Activated naive CD4-positive, alpha-beta T cell treated with anti-CD3 and anti-CD28 coated beads, Interleukin-2, amount 10 ng/mL, durations not matched to agents 7 days and 5 days (primary cell): ENCODE measurements at regions not wholly inside any gene's neighbourhood (a gene's known extent, or its start where the extent isn't known, plus 50 kb on each side); places are given as distances from the start of the nearest gene placed in this dataset.

Experiments
- CTCF ChIA-PET: fragments of 350-600 bp; sonication (Branson Sonifier 250); formaldehyde crosslinking; loops from one replicate; lab custom pipeline; 2021; ENCODE audit warnings: antibody characterized with exemption; lab: Charles Lee
- DNase-seq: peaks from one replicate; pipeline ENCODE4 v3.0.0-alpha.2; 2020
- H3K27ac Mint-ChIP-seq: one replicate; pipeline ENCODE4 v1.8.0; 2021; ENCODE audit warnings: mild to moderate bottlenecking, moderate library complexity, mixed read lengths
- H3K27me3 Mint-ChIP-seq: one replicate; pipeline ENCODE4 v1.8.0; 2021; ENCODE audit warnings: mild to moderate bottlenecking, mixed read lengths
- H3K36me3 Mint-ChIP-seq: one replicate; pipeline ENCODE4 v1.8.0; 2021; ENCODE audit warnings: mixed read lengths
- H3K4me1 Mint-ChIP-seq: one replicate; pipeline ENCODE4 v1.8.0; 2021; ENCODE audit warnings: mixed read lengths
- H3K4me3 Mint-ChIP-seq: one replicate; pipeline ENCODE4 v1.8.0; 2021; ENCODE audit warnings: mild to moderate bottlenecking, moderate library complexity, mixed read lengths
- H3K9me3 Mint-ChIP-seq: one replicate; pipeline ENCODE4 v1.8.0; 2021; ENCODE audit warnings: mixed read lengths

DNA sequence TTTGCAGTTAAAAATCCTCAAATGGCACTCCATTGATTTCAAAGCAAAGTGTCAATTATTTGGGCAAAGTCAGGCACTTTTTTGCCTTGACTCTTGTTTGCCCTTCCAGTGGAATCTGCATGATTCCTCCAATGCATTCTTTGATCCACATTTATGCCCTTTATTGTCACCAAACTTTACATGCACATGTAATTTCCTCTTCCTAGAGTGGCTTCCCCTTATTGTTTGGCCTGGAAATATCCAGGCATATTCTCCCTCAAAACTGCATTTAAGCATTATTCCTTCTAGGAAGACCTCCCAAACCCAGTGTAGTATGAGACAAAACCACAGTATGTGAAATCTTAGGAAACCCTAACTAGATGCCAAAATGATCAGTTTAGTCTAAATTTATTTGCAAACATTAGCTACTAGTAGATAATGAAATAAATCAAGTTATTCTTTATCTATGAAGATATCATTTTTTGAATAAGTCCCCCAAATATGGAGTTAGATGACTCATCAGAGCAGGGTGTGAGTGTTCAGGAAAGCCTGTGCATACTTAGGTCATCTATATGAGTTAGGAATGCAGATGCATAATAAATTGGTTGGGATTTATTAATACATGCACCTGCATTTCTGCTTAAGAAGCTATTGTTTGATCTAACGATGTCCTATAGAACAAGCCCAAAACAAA, 433.3 kb upstream of the TCF4 start:
- Mint-ChIP-seq H3K4me1 (no peaks in the 10 kb centered on the region), H3K27ac (no peak overlapping the region), H3K27me3 (no peaks in the 10 kb centered on the region), H3K4me3 (no peak overlapping the region), H3K9me3 (peaks cover 3% of the 10 kb centered on the region), H3K36me3 (no peaks in the 10 kb centered on the region)
- CTCF ChIA-PET, result interaction anchor here (0.5 kb wide), 1 partner anchor 103 kb away, joined by 3 read pairs; no protein-coding TSS in a partner anchor
- DNase-seq, result no peak

DNA sequence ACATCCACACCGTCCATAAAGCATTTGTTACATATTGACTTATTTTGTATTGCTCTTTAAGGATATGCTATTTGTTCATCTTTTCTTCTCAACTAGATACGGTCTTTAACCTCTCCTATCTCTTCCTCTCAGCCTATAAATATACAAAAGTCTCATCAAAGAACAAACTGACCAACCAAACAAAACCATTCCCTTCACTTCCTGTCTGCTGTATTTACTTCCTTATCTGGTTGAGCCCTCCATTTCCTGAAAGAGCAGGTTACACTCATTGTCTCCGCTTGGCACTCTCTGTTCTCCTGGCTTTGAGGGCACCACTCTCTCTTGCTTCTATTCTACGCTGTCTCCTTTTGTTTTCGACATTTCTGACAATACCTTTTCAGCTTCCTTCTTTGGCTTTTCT, 431.9 kb upstream of the TCF4 start:
- peaks cover 7% of the 10 kb centered on the region for H3K9me3 Mint-ChIP-seq
- H3K27ac Mint-ChIP-seq, result no peak overlapping the region
- H3K4me3 Mint-ChIP-seq, result no peak overlapping the region
- H3K27me3 Mint-ChIP-seq, result no peaks in the 10 kb centered on the region
- H3K36me3 Mint-ChIP-seq, result no peaks in the 10 kb centered on the region
- H3K4me1 Mint-ChIP-seq, result no peaks in the 10 kb centered on the region
- CTCF ChIA-PET, result no interaction called here
- no peak for DNase-seq

DNA sequence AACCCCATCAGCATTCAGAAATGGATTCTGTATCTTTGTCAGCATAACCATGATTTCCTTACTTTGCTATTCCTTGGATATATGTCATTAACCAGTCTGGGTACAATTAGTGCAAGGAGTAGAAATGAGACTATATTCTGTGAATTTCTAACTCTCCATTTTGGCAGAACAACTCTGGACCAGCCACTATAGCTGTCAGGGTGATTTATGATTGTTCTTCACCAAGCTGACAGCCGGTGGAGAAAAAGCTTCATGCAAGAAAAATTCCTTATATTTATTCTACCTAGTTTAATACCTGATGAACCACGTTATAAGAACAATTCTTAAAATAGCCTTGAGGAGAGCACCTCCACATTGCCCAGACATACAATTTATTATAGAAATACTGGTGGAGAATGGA, 431.2 kb upstream of the TCF4 start:
- Mint-ChIP-seq H3K27ac (no peak overlapping the region), H3K9me3 (peaks cover 7% of the 10 kb centered on the region)
- DNase-seq, result no peak

DNA sequence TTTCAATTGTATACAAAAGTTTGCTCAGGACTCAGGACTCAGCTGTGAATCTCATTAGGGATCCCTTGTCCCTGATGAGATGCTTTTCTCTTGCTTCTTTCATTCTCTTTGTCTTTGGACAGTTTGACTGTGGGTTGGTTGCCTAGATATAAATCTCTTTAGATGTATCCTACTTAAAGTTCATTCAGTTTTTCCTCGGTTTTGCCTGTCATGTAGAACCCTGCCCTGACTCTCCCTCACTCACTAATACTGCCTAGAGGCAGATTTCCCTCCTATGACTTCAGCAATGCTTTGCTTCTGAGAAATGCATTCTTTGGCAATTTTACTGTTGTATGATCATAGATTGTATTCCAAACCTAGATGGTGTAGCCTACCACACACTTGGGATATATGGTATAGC, 421.4 kb upstream of the TCF4 start:
- no peak overlapping the region for H3K27ac Mint-ChIP-seq
- H3K4me3 Mint-ChIP-seq, result no peak overlapping the region
- DNase-seq, result no peak
- H3K27me3 Mint-ChIP-seq, result no peaks in the 10 kb centered on the region
- no peaks in the 10 kb centered on the region for H3K4me1 Mint-ChIP-seq
- H3K9me3 Mint-ChIP-seq, result no peaks in the 10 kb centered on the region
- H3K36me3 Mint-ChIP-seq, result no peaks in the 10 kb centered on the region
- CTCF ChIA-PET, result no interaction called here

More for the DNA sequence above, 431.2 kb upstream of the TCF4 start:
- Mint-ChIP-seq H3K36me3 (no peaks in the 10 kb centered on the region), H3K4me3 (no peak overlapping the region), H3K4me1 (no peaks in the 10 kb centered on the region), H3K27me3 (no peaks in the 10 kb centered on the region)
- CTCF ChIA-PET, result no interaction called here

DNA sequence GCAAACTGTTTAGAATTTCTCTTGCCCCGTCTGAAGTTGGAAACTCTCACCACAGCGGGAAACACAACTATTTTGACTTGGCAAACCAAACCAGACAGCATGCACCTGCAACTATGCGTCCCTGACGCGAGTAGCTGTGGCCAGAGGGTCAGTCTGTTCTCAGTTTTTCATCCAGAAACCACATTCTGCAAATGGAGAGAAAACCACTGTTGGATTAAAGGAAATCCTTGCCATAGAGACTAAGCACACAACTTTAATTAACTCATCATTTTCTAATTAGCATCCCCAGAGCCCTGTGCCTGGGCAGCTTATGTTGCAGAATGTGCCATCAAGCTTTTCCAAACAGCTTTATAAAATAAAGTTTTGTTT, 415.7 kb upstream of the TCF4 start:
- H3K9me3 Mint-ChIP-seq, result no peaks in the 10 kb centered on the region
- H3K4me3 Mint-ChIP-seq, result no peak overlapping the region
- CTCF ChIA-PET, result no interaction called here
- no peaks in the 10 kb centered on the region for H3K27me3 Mint-ChIP-seq
- no peaks in the 10 kb centered on the region for H3K4me1 Mint-ChIP-seq
- H3K36me3 Mint-ChIP-seq, result no peaks in the 10 kb centered on the region
- DNase-seq, result no peak
- no peak overlapping the region for H3K27ac Mint-ChIP-seq

DNA sequence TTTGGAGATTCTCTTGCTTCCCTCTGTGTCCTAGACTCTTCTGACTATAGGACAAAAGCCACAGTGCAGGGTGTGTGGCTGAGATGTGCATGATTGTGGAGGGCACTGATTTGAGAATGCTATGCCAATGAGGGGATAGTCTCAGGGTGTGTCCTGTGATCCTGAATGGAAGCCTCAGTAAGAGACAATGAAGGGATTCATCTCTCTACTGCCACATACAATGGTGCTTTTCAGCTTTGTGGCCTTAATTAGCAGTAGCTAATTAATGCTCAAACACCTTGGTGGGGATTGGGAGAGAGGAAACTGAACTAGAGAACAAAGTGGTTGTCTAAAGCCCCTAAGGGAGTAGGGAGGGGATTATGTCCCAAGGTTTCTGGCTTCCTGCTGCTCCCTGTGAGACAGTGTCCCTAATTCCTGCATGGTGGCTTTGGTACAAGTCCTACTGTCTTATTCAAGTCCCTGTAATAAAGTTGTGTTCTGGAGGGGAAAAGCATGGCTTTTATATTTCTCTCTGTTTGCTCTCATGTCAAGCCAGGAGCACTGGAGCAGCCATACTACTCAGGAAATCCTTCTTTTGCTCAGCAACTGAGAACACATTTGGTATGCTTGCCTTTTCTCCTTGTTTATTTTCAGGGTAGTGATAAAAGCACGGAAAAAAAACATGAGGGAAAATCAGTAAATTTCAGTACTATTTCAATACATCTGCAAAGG, 415.2 kb upstream of the TCF4 start:
- H3K4me1 Mint-ChIP-seq, result no peaks in the 10 kb centered on the region
- CTCF ChIA-PET, result no interaction called here
- H3K27me3 Mint-ChIP-seq, result no peaks in the 10 kb centered on the region
- no peak for DNase-seq
- no peak overlapping the region for H3K27ac Mint-ChIP-seq
- H3K4me3 Mint-ChIP-seq, result no peak overlapping the region
- H3K9me3 Mint-ChIP-seq, result no peaks in the 10 kb centered on the region
- no peaks in the 10 kb centered on the region for H3K36me3 Mint-ChIP-seq

DNA sequence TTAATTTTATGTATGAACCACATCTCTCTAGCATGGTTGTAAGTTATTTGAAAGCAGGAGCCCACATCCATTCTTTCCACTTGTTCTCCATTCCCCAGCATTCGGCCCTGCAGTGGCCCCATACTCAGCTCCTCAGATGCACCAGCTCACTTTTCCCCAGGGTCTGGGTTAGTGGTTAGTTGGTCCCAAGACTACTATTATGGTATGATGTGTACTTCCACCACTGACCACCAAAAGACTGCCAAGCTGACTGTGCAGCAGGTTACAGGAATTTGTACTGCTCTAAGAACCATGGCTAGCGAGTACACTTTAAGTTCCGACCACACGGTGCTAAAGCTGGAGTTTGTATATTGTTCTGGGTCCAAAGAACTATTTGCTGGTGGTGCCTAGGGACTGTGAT, 413.6 kb upstream of the TCF4 start:
- no peaks in the 10 kb centered on the region for H3K9me3 Mint-ChIP-seq
- H3K27me3 Mint-ChIP-seq, result no peaks in the 10 kb centered on the region
- CTCF ChIA-PET, result no interaction called here
- H3K36me3 Mint-ChIP-seq, result no peaks in the 10 kb centered on the region
- no peaks in the 10 kb centered on the region for H3K4me1 Mint-ChIP-seq
- H3K27ac Mint-ChIP-seq, result no peak overlapping the region
- DNase-seq, result no peak
- no peak overlapping the region for H3K4me3 Mint-ChIP-seq

DNA sequence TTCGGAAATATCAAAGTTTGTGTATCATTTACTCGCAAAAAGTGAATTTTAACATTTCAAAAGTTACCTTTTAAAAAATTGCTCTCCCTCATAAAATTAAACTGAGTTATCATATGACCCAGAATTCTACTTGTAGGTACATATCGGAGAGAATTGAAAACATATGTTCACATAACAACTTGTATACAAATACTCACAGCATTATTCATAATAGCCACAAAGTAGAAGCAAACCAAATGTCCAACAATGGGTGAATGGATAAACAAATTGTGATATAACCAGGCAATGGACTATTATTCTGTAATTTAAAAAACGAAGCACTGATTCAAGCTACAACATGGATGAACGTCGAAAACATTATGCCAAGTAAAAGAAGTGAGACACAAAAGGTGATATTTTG, 412.0 kb upstream of the TCF4 start:
- Mint-ChIP-seq H3K4me1 (no peaks in the 10 kb centered on the region), H3K36me3 (no peaks in the 10 kb centered on the region), H3K9me3 (no peaks in the 10 kb centered on the region), H3K4me3 (no peak overlapping the region), H3K27me3 (no peaks in the 10 kb centered on the region), H3K27ac (no peak overlapping the region)
- CTCF ChIA-PET, result no interaction called here
- no peak for DNase-seq

DNA sequence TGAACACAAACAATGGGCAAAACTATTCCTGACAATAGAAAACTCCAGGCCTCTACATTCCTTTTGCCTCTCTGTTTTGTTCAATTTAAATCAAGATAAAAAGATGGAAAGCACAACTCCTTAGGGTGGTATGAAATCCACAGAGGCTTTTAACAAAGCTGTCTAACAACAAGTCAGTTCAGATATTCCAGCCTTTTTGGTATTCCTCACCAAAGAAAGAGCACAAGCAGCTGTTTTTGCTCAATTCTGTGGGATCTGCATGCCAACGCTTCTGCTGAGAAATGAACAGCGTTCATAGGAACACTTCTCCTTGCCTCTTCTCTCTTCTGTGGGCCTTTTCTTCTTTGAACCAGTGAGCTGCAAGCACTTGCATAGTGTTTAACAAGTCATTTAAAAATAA, 411.6 kb upstream of the TCF4 start:
- no peak for DNase-seq
- no peaks in the 10 kb centered on the region for H3K4me1 Mint-ChIP-seq
- H3K27me3 Mint-ChIP-seq, result no peaks in the 10 kb centered on the region
- H3K27ac Mint-ChIP-seq, result no peak overlapping the region
- no peak overlapping the region for H3K4me3 Mint-ChIP-seq
- CTCF ChIA-PET, result no interaction called here
- no peaks in the 10 kb centered on the region for H3K36me3 Mint-ChIP-seq
- no peaks in the 10 kb centered on the region for H3K9me3 Mint-ChIP-seq

DNA sequence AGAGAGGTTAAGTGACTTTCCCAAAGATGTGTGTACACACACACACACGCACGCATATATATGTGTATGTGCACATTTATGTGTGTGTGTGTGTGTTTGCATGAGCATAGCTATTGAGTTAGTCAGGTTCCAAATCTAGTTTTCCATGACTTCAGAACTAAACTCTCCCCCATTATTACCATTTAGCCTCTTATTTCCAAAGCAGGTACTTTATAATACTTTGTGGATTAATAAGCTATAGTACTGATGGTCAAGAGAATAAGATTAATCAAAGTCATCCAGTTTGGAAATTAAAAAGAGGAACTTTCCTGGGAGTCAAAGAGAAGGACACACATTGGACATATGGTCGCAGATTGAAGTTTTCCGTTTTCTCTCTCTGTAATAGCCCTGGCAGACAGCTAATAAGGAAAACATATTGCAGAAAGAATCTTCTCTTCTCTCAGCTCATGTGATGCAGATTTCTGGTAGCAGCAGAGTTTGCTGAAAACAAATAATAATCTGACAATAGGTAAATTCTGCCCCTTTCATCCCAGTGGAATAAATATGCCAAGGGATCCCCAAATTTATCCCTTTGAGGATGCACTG, 410.9 kb upstream of the TCF4 start:
- H3K4me1 Mint-ChIP-seq, result no peaks in the 10 kb centered on the region
- CTCF ChIA-PET, result no interaction called here
- H3K9me3 Mint-ChIP-seq, result no peaks in the 10 kb centered on the region

DNA sequence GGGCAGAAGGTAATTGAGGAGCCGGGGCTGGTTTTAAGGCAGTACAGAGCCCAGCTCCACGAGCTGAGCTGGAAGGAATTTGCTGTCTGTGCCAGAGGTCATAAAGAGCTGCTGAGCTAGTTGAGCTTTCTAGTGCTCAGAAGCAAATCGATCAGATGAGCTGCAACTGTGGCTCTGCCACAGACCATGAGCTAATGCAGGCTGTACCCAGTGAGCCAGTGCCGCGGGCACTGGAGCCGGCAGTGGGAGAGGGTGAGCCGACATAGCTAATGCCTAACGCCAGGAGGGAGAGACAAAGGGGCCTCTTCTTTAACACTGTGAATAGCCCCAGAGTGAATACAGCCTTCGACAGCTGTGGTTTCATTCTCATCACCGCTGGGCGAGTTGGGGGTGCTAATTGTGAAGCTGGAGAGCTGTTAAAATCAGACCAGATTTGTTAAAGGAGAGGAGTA, 410.1 kb upstream of the TCF4 start:
- no peak overlapping the region for H3K27ac Mint-ChIP-seq
- no peak for DNase-seq
- no peak overlapping the region for H3K4me3 Mint-ChIP-seq
- no peaks in the 10 kb centered on the region for H3K9me3 Mint-ChIP-seq
- CTCF ChIA-PET, result no interaction called here
- H3K36me3 Mint-ChIP-seq, result no peaks in the 10 kb centered on the region
- H3K4me1 Mint-ChIP-seq, result no peaks in the 10 kb centered on the region
- H3K27me3 Mint-ChIP-seq, result no peaks in the 10 kb centered on the region

More for the DNA sequence above, 410.9 kb upstream of the TCF4 start:
- H3K27ac Mint-ChIP-seq, result no peak overlapping the region
- no peak for DNase-seq
- no peak overlapping the region for H3K4me3 Mint-ChIP-seq
- no peaks in the 10 kb centered on the region for H3K36me3 Mint-ChIP-seq
- no peaks in the 10 kb centered on the region for H3K27me3 Mint-ChIP-seq

DNA sequence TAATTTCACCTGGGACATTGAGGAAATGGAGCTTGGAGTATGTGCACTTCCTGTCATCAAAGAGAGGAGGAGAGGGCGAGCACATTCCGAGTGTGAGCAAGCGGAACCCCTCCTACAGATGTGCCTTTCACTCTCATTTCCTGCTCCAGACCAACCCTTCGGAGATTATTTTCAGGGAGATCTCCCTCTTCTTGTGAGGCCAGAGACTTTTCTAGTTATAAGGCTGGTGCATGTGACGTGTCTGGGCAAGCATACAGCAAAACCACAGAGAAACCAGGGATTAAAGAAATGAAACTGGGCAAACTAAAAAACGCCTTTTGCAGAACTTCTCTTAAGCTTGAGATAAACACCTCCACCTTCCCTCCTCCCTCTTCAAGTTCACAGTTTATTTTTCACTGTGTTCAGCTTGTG, 409.2 kb upstream of the TCF4 start:
- CTCF ChIA-PET, result no interaction called here
- Mint-ChIP-seq H3K4me3 (no peak overlapping the region), H3K9me3 (no peaks in the 10 kb centered on the region), H3K4me1 (no peaks in the 10 kb centered on the region), H3K36me3 (no peaks in the 10 kb centered on the region), H3K27ac (no peak overlapping the region), H3K27me3 (no peaks in the 10 kb centered on the region)
- DNase-seq, result no peak

DNA sequence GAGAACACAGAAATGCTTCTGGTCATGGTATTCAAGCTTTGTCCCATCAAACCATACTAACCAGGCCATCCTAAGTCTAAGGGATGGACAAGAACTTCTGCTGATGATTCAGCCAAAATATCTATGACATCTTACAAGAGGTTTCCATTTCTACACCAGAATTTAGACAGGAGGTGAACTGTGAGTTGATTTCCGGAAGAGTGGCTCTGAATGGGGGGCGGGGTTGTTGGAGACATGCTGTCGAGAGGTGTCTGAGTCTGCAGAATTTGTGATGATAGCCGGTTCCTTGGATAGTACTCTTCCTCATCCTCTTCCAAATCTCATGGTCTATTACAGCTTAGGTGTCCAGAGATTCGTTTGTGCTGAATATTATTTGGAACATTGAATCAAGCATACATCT, 408.7 kb upstream of the TCF4 start:
- DNase-seq, result no peak
- no peaks in the 10 kb centered on the region for H3K9me3 Mint-ChIP-seq
- no peak overlapping the region for H3K27ac Mint-ChIP-seq
- no peak overlapping the region for H3K4me3 Mint-ChIP-seq
- H3K27me3 Mint-ChIP-seq, result no peaks in the 10 kb centered on the region
- CTCF ChIA-PET, result no interaction called here
- H3K36me3 Mint-ChIP-seq, result no peaks in the 10 kb centered on the region
- no peaks in the 10 kb centered on the region for H3K4me1 Mint-ChIP-seq

DNA sequence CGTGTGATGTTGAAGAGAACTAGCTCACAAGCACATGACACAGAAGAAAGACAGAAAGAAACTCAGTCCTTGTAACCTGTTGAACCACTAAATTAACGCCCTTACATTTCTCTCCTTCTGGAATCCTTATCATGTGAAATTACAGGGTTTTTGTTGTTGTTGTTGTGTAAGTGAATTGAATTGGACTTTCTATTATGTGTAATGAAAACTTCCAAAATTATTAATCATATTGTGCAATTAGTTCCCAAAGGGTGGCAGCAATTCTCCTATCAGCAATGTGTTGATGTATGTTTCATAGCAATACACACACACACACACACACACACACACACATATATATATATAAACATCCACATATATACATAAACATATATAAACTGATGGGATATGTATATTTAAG, 402.2 kb upstream of the TCF4 start:
- Mint-ChIP-seq H3K36me3 (no peaks in the 10 kb centered on the region), H3K4me3 (no peak overlapping the region), H3K4me1 (no peaks in the 10 kb centered on the region), H3K9me3 (peaks cover 2% of the 10 kb centered on the region), H3K27ac (no peak overlapping the region), H3K27me3 (no peaks in the 10 kb centered on the region)
- CTCF ChIA-PET, result no interaction called here
- DNase-seq, result no peak

DNA sequence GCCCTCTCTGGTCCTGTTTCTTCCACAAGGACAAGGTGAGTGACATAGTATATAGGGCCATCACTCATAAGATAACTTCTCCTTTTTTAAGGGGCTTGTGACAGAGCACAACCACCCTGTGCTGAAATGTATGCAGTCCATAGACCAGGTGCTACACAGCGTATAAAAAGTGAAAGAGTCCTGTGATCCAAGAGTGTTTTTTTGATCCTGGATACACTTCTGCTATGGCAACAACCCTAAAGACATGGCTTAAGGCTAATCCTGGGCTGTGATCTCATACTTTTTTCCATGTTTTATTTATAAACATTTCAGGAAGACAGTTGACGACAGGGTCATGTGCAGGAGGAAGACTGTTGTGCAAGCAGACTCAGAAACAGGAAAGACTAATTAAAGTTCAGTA, 400.5 kb upstream of the TCF4 start:
- no peak for DNase-seq
- no peak overlapping the region for H3K4me3 Mint-ChIP-seq
- CTCF ChIA-PET, result no interaction called here
- no peaks in the 10 kb centered on the region for H3K4me1 Mint-ChIP-seq
- H3K9me3 Mint-ChIP-seq, result peaks cover 5% of the 10 kb centered on the region
- H3K27me3 Mint-ChIP-seq, result no peaks in the 10 kb centered on the region
- no peak overlapping the region for H3K27ac Mint-ChIP-seq
- no peaks in the 10 kb centered on the region for H3K36me3 Mint-ChIP-seq
